Ishikawa (cell line): ENCODE measurements at regions not wholly inside any gene's neighbourhood (a gene's known extent, or its start where the extent isn't known, plus 50 kb on each side); places are given as distances from the start of the nearest gene placed in this dataset.

Experiments
- EGR1 ChIP-seq: IDR thresholded peaks from 2 replicates; pipeline ENCODE4 v1.6.1; 2012
- EP300 ChIP-seq: IDR thresholded peaks from 2 replicates; pipeline ENCODE4 v1.6.1; 2012; ENCODE audit warnings: borderline replicate concordance
- RAD21 ChIP-seq: IDR thresholded peaks from 2 replicates; pipeline ENCODE4 v1.6.1; 2012; ENCODE audit warnings: low read depth
- REST ChIP-seq: IDR thresholded peaks from 2 replicates; pipeline ENCODE4 v1.6.1; 2012; ENCODE audit warnings: low read depth, mild to moderate bottlenecking
- TAF1 ChIP-seq: IDR thresholded peaks from 2 replicates; pipeline ENCODE4 v1.6.1; 2012; ENCODE audit warnings: low read depth, mild to moderate bottlenecking
- TEAD4 ChIP-seq: IDR thresholded peaks from 2 replicates; pipeline ENCODE4 v1.6.1; 2012
- YY1 ChIP-seq: IDR thresholded peaks from 2 replicates; pipeline ENCODE4 v1.6.1; 2012; ENCODE audit warnings: low read depth

DNA sequence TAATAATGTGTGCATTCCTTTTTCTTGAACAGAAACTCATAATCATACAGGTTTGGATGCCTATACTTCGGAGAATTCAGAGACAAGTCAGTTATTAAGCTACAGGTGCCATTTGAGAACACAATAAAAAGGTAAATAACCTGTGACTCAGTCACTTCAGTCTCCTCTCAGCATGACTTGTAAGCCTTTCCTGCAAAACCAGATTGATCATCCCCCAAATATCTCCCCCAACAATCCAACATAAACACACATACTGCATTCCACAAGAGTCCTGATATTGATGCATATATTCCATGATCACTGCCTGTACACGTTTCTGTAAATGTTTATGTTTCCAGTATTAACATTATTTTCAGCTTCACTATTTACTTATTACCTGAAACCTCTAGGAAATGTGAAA, 110.8 kb downstream of the PWWP3B start:
- TF ChIP-seq REST, result no peak
- TF ChIP-seq YY1, result no peak
- no peak for TF ChIP-seq RAD21
- no peak for TF ChIP-seq TAF1
- no peak for TF ChIP-seq EGR1
- TF ChIP-seq EP300, result no peak
- TF ChIP-seq TEAD4, result no peak
